Esophagus squamous epithelium (tissue), 4 donors: ENCODE measurements at regions not wholly inside any gene's neighbourhood (a gene's known extent, or its start where the extent isn't known, plus 50 kb on each side); places are given as distances from the start of the nearest gene placed in this dataset.

ENCODE experiments used
- POLR2A ChIP-seq, 4 donors: fragments of 450-650 bp; IDR thresholded peaks; one replicate each; pipeline ENCODE4 v1.6.1; 2017; ENCODE audit warnings: antibody characterized with exemption in 4 of 4, mild to moderate bottlenecking in 4 of 4, moderate library complexity in 3 of 4
- TF ChIP-seq, protein P1 (sequence below), 6 experiments: fragments of 450-650 bp in 4 of 6; fragments of 200-600 bp in 2 of 6; sonication (generic) in 2 of 6; IDR thresholded peaks; one replicate each; pipeline ENCODE4 v1.5.1; 2016 to 2019; ENCODE audit warnings: antibody characterized with exemption in 6 of 6, mild to moderate bottlenecking in 4 of 6, moderate library complexity in 4 of 6

DNA sequence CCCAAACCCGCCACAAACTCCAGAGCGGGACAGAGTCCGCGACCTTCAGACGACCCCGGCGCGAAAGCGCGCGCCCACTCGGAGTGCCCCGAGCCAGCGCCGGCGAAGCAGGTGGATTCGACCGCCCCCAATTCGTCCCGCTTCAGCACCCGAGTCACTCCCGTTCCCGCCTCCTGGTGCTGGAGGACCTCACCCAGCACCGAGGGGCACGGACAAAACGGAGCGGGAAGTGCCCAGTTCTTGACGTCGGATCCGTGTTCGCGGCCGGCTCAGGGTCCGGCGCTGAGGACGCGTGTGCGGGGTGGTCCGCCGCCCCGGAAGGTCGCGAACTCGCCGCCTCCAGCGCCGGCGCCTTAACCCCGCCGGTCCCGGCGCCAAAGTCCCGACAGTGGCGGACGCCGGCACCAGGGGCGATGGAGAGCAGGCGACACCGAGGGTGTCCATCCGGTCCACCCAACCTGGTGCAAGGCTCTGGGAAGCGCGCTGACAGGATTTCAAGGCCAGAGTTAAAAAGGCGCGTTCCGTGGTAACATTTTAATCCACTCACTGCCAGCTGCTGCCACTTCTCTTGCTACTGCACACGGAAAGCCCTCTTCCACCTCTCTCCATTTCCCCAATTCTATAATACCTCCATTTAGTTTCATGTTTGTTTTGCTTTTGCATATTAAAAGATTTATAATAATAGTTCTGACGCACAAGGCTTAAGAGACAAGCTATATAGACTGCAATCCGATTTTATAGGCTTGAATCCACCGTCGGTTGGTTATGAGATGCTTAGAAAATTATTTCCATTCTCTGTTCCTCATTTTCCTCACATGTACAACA is 240.0 kb upstream of the CPNE8 start:
- TF ChIP-seq, protein P1, sequence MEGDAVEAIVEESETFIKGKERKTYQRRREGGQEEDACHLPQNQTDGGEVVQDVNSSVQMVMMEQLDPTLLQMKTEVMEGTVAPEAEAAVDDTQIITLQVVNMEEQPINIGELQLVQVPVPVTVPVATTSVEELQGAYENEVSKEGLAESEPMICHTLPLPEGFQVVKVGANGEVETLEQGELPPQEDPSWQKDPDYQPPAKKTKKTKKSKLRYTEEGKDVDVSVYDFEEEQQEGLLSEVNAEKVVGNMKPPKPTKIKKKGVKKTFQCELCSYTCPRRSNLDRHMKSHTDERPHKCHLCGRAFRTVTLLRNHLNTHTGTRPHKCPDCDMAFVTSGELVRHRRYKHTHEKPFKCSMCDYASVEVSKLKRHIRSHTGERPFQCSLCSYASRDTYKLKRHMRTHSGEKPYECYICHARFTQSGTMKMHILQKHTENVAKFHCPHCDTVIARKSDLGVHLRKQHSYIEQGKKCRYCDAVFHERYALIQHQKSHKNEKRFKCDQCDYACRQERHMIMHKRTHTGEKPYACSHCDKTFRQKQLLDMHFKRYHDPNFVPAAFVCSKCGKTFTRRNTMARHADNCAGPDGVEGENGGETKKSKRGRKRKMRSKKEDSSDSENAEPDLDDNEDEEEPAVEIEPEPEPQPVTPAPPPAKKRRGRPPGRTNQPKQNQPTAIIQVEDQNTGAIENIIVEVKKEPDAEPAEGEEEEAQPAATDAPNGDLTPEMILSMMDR (IDR thresholded peaks at IDR 0.05) = peak in 5 of 6 experiments; percentile 46 to 82 (median 66)
- TF ChIP-seq POLR2A (IDR thresholded peaks at IDR 0.05) = no peak
